GM12873 (cell line): ENCODE measurements at regions not wholly inside any gene's neighbourhood (a gene's known extent, or its start where the extent isn't known, plus 50 kb on each side); places are given as distances from the start of the nearest gene placed in this dataset.

ENCODE experiments used
- TF ChIP-seq, protein P1 (sequence below): IDR thresholded peaks from 2 replicates; pipeline ENCODE4 v1.5.1; 2012; ENCODE audit warnings: low read depth, mild to moderate bottlenecking, moderate library complexity, low read length, control low read depth; ENCODE audit not compliant: insufficient read depth; ENCODE audit errors: missing control alignments

DNA sequence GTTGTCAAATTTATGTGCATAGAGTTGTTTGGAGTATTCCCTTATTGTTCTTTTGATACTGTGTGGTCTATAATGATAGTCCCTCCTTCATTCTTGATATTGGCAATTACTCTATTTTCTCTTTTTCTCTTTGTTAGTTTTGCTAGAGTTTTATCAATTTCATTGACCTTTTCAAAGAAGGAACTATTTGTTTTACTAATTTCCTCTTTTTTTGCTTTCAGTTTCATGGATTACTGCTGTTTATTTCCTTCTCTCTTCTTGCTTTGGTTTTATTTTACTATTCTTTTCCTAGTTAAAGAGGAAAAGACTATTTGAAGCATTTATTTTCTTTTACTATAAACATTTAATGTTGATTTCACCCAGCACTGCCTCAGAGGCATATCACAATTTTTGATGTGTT lies 250.9 kb upstream of the PELI2 start:
- TF ChIP-seq, protein P1, sequence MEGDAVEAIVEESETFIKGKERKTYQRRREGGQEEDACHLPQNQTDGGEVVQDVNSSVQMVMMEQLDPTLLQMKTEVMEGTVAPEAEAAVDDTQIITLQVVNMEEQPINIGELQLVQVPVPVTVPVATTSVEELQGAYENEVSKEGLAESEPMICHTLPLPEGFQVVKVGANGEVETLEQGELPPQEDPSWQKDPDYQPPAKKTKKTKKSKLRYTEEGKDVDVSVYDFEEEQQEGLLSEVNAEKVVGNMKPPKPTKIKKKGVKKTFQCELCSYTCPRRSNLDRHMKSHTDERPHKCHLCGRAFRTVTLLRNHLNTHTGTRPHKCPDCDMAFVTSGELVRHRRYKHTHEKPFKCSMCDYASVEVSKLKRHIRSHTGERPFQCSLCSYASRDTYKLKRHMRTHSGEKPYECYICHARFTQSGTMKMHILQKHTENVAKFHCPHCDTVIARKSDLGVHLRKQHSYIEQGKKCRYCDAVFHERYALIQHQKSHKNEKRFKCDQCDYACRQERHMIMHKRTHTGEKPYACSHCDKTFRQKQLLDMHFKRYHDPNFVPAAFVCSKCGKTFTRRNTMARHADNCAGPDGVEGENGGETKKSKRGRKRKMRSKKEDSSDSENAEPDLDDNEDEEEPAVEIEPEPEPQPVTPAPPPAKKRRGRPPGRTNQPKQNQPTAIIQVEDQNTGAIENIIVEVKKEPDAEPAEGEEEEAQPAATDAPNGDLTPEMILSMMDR, result no peak

DNA sequence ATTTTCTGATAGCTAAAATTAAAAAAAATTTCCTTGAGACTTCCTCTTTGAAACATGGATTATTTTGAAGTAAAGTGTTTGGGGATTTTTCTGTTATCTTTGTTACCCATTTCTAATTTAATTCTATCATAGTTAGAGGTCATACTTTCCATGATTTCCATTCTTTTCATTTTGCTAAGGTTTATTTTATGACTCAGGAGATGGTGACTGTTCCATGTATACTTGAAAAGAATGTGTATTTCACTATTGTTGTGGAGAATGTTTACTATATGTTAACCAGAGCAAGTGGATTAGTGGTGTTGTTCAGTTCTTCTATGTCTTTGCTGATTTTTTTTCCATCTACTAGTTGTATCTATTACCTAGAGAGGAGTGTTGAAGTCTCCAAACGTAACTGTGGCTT lies 250.5 kb upstream of the PELI2 start:
- TF ChIP-seq, protein P1, result no peak

DNA sequence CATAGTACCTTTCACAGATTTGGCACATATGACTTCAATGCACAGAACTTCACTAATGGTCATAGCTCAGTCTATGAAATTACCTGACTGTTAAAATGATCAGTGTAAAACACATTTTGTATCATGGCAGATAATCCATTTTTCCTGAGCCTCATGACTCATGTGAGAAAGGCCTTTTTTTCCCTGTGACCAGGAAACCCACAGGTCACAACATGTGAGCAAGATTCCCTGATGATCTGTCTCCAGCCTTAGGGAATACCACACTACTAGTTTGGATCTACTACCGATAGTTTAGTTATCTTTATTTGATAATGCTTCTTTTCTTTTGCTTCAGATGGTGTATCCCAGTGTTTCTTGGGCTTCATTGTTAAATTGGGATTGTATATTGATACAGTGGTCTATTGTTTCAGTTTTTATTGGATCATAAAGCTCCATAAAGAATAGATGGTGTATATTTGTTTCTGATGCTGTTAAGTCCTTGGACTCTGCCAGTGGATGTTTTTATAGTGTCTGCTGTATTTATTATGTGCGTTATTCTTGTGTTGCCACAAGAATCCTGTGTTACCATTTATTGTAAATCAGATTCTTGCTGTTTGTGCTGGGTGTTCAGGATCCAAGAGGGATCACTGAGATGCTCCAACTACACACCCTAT lies 248.7 kb upstream of the PELI2 start:
- TF ChIP-seq, protein P1, result no peak

DNA sequence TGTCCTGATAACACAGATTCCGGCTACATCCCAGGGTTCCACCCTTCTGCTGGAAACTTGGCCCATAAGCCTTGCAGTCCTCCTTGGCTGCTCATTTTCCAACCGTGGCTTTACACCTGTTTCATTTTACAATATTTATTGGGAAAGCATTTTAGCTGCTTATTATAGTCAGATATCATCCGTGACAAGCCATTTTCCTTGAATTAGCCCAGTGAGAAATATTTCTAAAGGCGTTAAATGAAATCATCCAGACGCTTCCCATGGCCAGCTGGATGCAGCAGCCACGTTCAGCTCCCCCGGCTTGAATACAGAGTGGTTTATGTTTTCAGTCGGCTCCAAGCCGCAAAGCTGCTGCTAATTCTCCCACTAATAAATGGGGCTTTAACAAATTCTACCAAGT lies 245.0 kb upstream of the PELI2 start:
- TF ChIP-seq, protein P1, result no peak

DNA sequence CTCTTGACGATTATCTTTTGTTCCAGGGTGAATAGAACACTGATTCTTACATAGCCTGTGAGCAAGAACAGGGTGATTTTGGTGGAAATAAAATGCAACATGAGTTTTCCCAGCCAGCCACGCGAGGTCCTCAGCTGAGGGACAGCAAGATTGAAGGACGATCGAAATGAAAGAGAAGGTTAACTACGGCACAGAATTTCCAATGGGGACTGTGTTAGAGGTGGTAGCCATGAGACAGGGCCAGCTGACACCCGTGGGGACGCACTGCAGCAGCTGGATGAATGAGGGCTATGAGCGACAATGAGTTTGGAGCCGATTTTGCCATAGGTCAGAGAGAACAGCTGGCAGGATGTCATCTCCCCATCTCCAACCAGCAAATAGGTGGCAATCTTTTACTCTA lies 243.4 kb upstream of the PELI2 start:
- TF ChIP-seq, protein P1, result no peak

DNA sequence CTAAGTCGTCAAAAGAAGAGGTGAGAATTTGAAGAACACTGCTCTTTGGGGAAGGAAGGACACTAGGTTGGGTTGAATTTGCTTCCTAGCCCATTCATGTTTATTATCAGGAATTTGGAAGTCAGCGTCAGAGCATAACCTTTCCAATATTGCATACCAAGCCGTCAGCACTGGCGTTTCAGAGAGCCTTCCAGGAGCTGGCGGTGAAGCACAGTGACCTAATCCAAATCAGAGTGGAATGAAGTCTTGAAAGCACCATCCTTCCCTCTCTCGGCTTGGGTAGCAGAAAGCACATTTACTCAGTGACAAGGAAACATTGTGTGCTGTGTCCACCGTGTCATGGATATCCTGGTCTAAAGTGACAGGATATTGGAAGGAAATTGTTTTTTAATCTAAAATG lies 240.3 kb upstream of the PELI2 start:
- TF ChIP-seq, protein P1, result no peak

DNA sequence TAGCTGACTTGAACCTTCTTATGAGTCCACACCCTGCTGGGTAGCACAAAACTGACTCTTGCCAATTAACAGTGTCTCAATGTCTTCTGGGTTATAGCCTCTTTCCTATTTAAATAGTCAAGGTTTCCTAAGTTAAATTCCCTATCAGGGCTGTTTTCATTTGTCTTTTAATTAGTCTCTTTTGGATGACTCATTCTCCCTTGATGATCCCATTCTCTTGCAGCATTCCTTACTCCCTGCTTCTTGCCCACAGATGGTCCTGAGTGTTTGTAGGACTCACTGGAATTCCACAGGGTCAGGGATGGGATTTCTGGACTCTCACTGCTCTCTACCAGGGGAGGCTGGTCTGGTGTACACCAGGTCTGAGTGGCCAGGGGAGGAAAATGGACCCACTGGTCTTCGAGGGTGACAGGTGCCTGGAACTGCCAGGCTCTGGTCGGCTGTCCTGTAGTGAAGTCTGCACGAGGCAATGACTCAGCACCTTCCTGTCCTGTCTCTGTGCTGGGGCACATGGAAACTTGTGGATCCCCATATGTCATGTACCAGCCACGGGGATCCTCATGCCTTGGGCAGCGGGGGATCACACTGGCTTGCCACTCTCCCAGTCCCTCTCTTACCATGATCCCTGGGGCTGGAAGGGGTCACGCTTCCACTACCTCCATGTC lies 236.5 kb upstream of the PELI2 start:
- TF ChIP-seq, protein P1, result no peak
